Osteoblast (primary cell): ENCODE measurements at regions not wholly inside any gene's neighbourhood (a gene's known extent, or its start where the extent isn't known, plus 50 kb on each side); places are given as distances from the start of the nearest gene placed in this dataset.
"Not testable (repeated sequence)": the region's sequence is repeated elsewhere in the genome, so short reads cannot be mapped to it uniquely, and the experiment has no call there.

Experiments used
- DNase-seq: peaks from one replicate; pipeline ENCODE4 v3.0.0; 2011; ENCODE audit warnings: low spot score, mixed read lengths; ENCODE audit not compliant: insufficient read length; ENCODE audit errors: missing footprints
- H2AFZ ChIP-seq: 2 replicates; pipeline ENCODE4 v1.6.0; 2011; ENCODE audit warnings: mild to moderate bottlenecking, low read length
- H3K27ac ChIP-seq: 2 replicates; pipeline ENCODE4 v1.5.1; 2011; ENCODE audit warnings: mild to moderate bottlenecking, low read depth, low read length, moderate library complexity
- H3K27me3 ChIP-seq: 2 replicates; pipeline ENCODE4 v1.6.0; 2012; ENCODE audit warnings: mild to moderate bottlenecking, control low read depth, inconsistent platforms, low read length, moderate library complexity; ENCODE audit not compliant: insufficient read depth
- H3K36me3 ChIP-seq: 2 replicates; pipeline ENCODE4 v1.5.1; 2011; ENCODE audit warnings: mild to moderate bottlenecking, low read length, control low read depth, moderate library complexity; ENCODE audit not compliant: insufficient read depth
- H3K4me1 ChIP-seq: 2 replicates; pipeline ENCODE4 v1.5.1; 2011; ENCODE audit warnings: mild to moderate bottlenecking, low read length, control low read depth, moderate library complexity; ENCODE audit not compliant: insufficient read depth
- H3K4me2 ChIP-seq: 2 replicates; pipeline ENCODE4 v1.6.0; 2011; ENCODE audit warnings: mild to moderate bottlenecking, low read length; ENCODE audit not compliant: insufficient read depth
- H3K4me3 ChIP-seq: fragments of 200-600 bp; sonication (generic); 3 replicates; pipeline ENCODE4 v1.5.1; 2012; ENCODE audit warnings: mild to moderate bottlenecking, low read length, inconsistent platforms; ENCODE audit not compliant: insufficient read depth
- H3K79me2 ChIP-seq: 2 replicates; pipeline ENCODE4 v1.6.0; 2012; ENCODE audit warnings: mild to moderate bottlenecking, low read length, control low read depth, inconsistent platforms; ENCODE audit not compliant: insufficient read depth
- H3K9me3 ChIP-seq: 2 replicates; pipeline ENCODE4 v1.5.1; 2011; ENCODE audit warnings: low read depth, low read length, control low read depth
- H4K20me1 ChIP-seq: 2 replicates; pipeline ENCODE4 v1.6.0; 2012; ENCODE audit warnings: mild to moderate bottlenecking, low read length, control low read depth; ENCODE audit not compliant: insufficient read depth
- TF ChIP-seq, protein P1 (sequence below): IDR thresholded peaks from 2 replicates; pipeline ENCODE4 v1.5.1; 2011; ENCODE audit warnings: mild to moderate bottlenecking, low read depth, low read length, moderate library complexity; ENCODE audit errors: extremely low read depth

DNA sequence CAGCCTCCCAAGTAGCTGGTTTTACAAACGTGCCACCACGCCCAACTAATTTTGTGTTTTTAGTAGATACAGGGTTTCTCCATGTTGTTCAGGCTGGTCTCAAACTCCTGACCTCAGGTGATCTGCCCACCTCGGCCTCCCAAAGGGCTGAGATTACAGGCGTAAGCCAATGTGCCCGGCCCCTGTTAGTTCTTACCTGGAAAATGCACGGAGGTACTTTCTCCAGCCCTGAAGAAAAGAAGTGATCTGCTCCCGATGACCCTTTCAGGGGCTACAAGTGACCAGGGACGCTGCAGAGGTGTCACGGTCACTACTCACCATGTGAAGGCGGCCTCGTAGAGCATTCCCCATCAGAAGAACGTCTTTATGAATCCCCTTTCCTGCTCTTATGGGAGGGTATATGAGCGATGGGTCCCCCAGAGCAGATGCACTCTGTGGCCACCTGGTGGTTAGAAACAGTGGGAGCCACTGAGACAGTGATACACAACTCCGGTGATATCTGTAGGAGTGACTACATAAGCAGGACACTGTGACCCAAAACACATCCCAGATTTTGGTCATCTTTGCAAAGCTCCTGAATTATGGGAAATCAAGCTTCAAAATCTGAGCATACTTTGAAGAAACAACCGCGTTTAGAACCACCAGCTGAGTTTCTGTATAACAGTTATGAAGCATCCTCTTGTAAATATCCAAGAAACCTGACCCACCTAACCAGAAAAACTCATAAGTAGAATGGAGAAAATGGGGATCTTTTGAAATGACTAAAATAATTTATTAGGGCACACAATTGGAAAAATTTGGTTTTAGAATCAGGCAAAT, 102.7 kb upstream of the NBPF11 start:
- H3K36me3 ChIP-seq, H2AFZ ChIP-seq, H3K27ac ChIP-seq, H3K4me3 ChIP-seq, H3K79me2 ChIP-seq, H3K4me2 ChIP-seq, H3K4me1 ChIP-seq, H4K20me1 ChIP-seq, H3K27me3 ChIP-seq, H3K9me3 ChIP-seq, DNase-seq: not testable (repeated sequence)
- TF ChIP-seq, protein P1, sequence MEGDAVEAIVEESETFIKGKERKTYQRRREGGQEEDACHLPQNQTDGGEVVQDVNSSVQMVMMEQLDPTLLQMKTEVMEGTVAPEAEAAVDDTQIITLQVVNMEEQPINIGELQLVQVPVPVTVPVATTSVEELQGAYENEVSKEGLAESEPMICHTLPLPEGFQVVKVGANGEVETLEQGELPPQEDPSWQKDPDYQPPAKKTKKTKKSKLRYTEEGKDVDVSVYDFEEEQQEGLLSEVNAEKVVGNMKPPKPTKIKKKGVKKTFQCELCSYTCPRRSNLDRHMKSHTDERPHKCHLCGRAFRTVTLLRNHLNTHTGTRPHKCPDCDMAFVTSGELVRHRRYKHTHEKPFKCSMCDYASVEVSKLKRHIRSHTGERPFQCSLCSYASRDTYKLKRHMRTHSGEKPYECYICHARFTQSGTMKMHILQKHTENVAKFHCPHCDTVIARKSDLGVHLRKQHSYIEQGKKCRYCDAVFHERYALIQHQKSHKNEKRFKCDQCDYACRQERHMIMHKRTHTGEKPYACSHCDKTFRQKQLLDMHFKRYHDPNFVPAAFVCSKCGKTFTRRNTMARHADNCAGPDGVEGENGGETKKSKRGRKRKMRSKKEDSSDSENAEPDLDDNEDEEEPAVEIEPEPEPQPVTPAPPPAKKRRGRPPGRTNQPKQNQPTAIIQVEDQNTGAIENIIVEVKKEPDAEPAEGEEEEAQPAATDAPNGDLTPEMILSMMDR, result peak; percentile 56

DNA sequence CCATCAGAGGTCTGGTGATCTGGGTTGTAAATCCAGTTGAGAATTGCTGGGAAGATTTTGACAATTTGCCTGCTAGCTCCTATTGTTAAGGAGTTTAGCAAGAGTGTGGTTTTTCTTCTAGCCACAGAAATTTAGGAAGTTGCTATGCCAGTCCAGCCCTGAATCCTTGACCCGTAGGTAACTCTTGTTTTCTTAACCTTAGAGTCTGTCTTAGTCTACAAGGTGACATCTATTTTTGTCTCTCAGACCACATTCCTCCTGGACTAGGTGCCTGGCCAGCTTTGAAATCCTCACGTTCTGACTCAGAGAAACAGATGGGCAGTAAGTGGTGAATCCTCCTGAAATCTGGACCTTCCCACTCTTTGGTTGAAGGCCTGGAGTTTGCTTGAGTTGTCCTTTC, 101.7 kb upstream of the NBPF11 start:
- H4K20me1 ChIP-seq, H3K4me1 ChIP-seq, H3K9me3 ChIP-seq, H3K36me3 ChIP-seq, H3K79me2 ChIP-seq, H3K27me3 ChIP-seq, H3K4me3 ChIP-seq, H3K27ac ChIP-seq, H3K4me2 ChIP-seq, H2AFZ ChIP-seq, DNase-seq: not testable (repeated sequence)

DNA sequence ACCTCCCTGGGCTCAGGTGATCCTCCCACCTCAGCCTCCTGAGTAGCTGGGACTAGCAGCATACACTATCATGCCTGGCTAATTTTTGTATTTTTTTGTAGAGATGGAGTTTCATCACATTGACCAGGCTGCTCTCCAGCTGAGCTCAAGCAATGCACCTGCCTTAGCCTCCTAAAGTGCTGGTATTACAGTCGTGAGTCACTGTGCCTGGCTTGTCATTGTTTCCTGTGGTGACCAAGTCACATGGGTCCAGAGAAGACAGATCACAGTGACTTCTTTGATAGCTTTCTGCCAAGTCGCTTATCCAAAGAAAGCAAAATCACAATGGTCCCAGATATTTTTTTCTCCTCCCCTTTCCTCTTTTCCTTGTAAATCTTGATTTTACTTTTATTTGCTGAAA, 96.7 kb upstream of the NBPF11 start:
- not testable (repeated sequence) for H3K36me3 ChIP-seq, H3K27ac ChIP-seq, H3K4me1 ChIP-seq, H3K27me3 ChIP-seq, DNase-seq, H4K20me1 ChIP-seq, H3K4me2 ChIP-seq, H3K9me3 ChIP-seq, H3K79me2 ChIP-seq, H3K4me3 ChIP-seq, H2AFZ ChIP-seq

DNA sequence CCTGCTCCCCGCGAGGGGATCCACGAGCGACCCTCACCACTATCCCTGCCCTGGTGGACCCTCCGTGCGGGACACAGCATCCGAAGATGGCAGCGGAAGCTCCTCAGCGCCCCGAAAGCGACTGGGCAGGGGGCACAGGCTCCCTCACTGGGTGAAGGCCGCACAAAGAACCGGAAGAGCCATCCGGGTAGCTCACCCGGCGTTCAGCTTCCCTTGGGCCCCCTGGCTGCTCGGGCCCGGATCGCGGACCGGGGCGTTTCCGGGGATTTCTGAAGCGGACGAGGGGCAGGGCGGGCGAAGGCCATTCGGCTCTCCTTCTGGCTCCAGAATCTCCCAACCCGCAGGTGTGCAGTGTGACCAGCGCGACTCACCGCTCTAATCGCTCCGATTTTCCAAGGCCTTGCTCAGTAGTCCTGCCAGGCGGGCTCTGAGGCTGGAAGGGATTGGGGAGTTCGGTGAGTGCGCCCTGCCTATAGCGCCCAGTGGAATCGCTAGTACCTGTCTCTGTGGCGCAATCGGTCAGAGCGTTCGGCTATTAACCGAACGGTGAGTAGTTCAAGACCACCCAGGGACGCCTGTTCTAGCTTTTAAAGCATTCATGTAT, 94.3 kb upstream of the NBPF11 start:
- H3K27me3 ChIP-seq, H2AFZ ChIP-seq, DNase-seq: not testable (repeated sequence)

DNA sequence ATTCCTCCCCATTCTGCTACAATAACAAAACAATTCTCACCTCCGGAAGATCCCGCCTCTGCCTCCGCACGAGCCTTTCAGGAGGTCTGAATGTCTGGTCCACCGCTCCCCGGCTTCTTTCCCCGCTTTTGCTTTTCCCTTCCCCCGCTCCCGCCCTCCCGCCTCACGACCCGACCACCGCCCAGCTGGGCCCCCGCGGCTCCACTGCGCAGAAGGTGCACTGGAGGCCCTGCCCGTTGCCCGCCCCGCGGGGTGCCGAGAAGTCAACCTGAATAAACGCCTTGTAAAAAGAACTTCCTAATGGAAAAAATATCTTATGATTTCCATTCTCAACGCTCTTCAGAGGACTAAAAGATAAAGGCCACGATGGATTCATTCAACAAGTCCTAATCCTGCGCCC, 93.8 kb upstream of the NBPF11 start:
- not testable (repeated sequence) for H3K27ac ChIP-seq, H3K36me3 ChIP-seq, H4K20me1 ChIP-seq, H3K27me3 ChIP-seq, H3K4me2 ChIP-seq, H3K4me3 ChIP-seq, H2AFZ ChIP-seq, H3K4me1 ChIP-seq, H3K79me2 ChIP-seq, H3K9me3 ChIP-seq, DNase-seq

More for the DNA sequence above, 94.3 kb upstream of the NBPF11 start:
- H3K4me3 ChIP-seq, H4K20me1 ChIP-seq, H3K4me2 ChIP-seq, H3K27ac ChIP-seq, H3K79me2 ChIP-seq, H3K4me1 ChIP-seq, H3K36me3 ChIP-seq, H3K9me3 ChIP-seq: not testable (repeated sequence)

DNA sequence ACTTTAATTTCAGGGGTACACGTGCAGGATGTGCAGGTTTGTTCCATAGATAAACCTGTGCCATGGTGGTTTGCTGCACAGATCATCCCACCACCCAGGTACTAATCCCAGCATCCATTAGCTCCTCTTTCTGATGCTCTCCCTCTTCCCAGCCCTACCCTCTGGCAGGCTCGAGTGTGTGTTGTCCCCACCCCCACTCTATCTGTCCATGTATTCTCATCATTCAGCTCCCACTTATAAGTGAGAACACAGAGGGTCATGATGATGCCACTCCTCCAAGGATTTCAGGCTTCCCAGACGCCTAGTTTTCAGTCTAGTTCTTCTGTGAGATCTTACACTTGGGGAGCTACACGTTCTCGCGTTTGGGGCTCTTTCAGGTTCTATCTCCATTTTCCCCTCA, 93.4 kb upstream of the NBPF11 start:
- not testable (repeated sequence) for H3K4me1 ChIP-seq, H3K27ac ChIP-seq, H3K9me3 ChIP-seq, H3K4me3 ChIP-seq, H3K27me3 ChIP-seq, H2AFZ ChIP-seq, H4K20me1 ChIP-seq, DNase-seq, H3K4me2 ChIP-seq, H3K36me3 ChIP-seq, H3K79me2 ChIP-seq

DNA sequence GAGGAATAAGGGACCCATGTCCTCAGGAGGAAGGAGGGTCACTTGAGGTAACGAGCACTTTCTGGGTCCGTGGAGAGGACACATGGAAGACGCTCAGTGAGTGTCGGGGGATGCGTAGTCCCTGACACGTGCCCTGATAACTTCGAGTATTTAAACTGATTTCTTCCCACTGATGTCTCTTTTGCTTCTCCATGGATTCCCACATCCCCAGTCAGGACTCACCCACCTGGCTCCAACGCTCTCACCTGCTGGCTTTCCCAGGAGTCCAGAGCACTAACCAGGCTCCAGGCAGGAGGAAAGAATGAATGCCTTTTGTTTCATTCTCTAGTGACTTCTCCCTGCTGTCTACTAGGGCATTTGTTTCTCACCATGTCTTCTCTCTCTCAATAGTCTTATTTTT, 81.2 kb upstream of the NBPF11 start:
- H3K27me3 ChIP-seq, H3K36me3 ChIP-seq, H3K9me3 ChIP-seq, H4K20me1 ChIP-seq, H3K79me2 ChIP-seq, H3K4me1 ChIP-seq, H3K4me2 ChIP-seq, DNase-seq, H2AFZ ChIP-seq, H3K4me3 ChIP-seq, H3K27ac ChIP-seq: not testable (repeated sequence)

DNA sequence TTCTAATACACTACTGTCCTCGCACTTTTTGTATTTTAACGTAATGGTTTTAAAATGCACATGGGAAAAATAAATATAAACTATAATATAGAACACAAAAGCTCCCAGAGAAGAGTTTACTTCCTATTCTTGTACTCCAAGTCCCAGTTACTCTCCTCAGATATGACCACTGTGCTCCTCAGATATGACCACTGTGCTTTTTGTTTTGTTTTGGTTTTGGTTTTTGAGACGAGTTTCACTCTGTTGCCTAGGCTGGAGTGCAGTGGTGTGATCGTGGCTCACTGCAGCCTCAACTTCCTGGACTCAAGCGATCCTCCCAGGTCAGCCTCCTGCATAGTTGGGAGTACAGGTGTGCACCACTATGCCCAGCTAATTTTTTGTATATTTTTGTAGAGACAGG, 76.8 kb upstream of the NBPF11 start:
- H3K4me3 ChIP-seq, H3K4me1 ChIP-seq, H3K27me3 ChIP-seq, H2AFZ ChIP-seq, H3K27ac ChIP-seq, H3K36me3 ChIP-seq, H3K9me3 ChIP-seq, DNase-seq, H3K79me2 ChIP-seq, H3K4me2 ChIP-seq, H4K20me1 ChIP-seq: not testable (repeated sequence)
